Activated T-cell treated with anti-CD3 and anti-CD28 coated beads for 48 hours (primary cell): ENCODE measurements at regions not wholly inside any gene's neighbourhood (a gene's known extent, or its start where the extent isn't known, plus 50 kb on each side); places are given as distances from the start of the nearest gene placed in this dataset.

Source experiments
- DNase-seq: peaks from one replicate; pipeline ENCODE4 v3.0.0-alpha.2; 2020; ENCODE audit warnings: low read depth

DNA sequence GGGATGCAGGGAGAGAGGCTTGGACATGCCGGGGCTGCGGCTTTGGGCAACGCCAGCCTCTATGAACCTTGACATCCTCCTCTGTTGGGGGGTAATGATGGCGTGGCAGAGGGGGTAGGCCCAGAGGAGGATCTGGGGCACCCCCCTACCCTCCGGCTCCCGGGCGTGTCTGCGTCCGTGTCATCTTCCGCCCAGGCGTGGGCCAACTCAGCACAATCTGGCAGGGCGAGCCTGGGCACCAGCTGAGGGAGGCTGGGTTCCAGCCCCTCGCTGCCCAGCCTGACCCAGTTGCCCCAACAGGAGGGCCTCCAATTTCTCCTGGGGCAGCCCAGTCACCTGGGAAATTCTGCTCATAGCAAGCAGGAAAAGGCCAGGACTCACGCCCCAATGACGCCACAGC lies 62.9 kb upstream of the IL17B start:
- DNase-seq = no peak

GRCh38 chr5:149441194-149441753 lies 62.2 kb upstream of the IL17B start:
- no peak for DNase-seq

DNA sequence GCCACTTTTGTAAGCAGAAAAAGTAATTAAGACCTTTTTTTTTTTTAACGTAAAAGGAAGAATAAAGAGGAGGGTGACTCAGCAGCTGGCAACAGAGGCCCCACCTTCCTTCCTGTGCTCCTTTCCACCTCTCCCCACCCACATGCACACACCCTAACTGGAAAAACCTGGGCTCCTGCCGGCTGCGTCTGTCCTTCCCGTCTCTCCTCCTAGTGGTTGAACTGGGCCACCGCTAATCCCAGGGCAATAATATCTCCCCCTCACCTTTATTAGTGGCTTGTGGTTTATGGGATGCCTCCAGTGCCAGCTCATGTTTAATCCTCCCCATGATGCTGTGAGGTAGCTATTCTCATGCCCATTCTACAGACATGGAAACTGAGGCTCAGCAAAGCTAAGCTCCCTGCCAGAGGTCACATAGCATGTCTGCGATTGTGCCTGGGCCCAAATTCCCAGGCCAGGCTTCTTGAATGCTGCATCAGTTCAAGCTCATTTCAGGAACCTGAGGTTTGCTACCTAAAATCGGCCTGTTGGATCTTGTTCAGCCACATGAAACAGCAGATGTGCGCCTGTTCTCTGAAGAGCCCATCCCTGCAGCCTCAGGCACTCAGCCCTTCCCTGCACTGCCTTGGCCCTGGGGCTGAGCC lies 60.9 kb upstream of the IL17B start:
- DNase-seq = no peak

GRCh38 chr5:149438711-149439132 lies 59.6 kb upstream of the IL17B start:
- DNase-seq = no peak

DNA sequence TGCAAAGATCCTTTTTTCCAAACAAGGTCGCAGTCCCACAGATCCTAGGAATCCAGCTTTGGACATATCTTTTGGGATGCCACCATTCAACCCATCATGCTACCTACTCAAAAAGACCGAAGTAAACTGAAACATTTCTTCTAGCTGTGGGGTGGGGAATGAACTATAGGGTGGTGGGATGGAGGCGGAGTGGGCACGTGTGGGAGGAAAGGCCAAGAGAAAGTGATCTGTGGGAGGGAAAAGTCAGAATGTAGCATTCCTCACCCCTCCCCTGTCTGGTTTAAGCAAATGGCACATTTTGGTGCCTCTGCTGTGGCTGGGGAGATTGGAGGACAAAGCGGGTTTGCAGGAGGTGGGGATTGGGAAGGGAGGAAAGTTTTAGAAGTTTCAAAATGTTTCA lies 59.2 kb upstream of the IL17B start:
- DNase-seq = no peak

- DNase-seq = no peak
Observed at GRCh38 chr5:149437391-149438040, 58.4 kb upstream of the IL17B start.

DNA sequence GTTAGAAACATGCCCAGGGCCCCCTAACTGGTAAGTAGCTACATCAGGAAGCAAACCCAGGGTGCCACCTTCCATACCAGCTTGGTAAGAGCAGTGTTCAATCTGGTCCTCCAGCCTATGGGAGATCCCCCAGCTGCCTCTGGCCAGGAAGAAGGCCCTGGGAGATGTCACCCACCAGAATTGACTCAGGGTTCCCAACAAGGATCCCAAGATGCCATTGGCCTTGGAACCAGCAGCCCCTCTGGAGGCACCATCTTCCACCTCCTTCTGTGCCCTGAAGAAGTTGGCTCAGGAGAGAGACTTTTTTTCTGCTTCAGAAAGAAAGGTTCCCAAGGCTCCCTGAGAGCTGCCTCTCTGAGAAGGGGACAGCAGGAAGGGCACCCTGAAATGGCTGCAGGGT lies 56.6 kb upstream of the IL17B start:
- no peak for DNase-seq

DNA sequence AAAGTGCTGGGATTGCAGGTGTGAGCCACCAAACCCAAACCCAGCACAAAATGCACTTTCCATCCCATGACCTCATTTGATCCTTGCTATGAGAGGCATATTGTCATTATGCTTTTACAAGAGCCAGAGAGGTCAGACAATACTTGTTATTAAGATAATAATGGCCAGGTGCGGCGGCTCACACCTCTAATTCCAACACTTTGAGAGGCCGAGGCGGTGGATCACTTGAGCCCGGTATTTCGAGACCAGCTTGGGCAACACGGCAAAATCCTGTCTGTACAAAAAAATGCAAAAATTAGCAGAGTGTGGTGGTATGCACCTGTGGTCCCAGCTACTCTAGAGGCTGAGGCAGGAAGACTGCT lies 55.9 kb upstream of the IL17B start:
- no peak for DNase-seq

DNA sequence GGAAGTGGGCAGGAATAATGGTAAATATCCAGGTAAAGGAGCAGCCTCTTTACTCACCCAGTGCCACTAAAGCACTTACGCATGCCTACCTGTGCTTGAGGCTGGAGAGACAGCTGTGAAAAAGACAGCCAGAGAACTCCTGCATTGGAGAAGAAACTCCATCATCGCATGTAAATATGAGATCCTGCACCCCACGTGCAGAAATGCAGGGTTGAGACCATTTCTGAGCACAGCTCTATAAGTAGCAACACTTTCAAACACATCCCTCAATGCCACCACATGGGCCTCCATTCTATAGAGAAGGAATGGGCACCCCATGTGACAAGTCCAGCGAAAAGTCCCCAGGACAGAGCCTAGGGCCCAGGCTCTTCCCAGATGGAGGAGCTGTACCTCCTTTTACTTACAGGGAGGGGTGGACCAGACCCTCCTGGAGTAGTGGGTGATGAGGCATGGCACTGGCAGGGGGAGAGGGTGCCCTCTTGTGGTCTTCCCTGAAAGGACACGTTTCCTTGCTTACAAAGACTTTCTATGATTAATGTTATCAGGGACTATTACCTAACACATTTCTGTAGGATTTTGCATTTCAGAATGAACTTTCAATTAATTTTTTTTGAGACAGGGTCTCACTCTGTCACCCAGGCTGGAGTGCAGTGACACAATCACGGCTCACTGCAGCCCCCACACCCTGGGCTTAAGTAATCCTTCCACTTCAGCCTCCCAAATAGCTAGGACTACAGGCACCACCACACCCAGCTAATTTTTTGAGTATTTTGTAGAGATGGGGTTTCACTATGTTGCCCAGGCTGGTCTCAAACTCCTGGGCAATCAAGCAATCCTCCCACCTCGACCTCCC lies 55.3 kb upstream of the IL17B start:
- DNase-seq = peak; percentile 36

GRCh38 chr5:149433524-149434131 lies 54.5 kb upstream of the IL17B start:
- DNase-seq = no peak

GRCh38 chr5:149432911-149433401 lies 53.9 kb upstream of the IL17B start:
- no peak for DNase-seq

DNA sequence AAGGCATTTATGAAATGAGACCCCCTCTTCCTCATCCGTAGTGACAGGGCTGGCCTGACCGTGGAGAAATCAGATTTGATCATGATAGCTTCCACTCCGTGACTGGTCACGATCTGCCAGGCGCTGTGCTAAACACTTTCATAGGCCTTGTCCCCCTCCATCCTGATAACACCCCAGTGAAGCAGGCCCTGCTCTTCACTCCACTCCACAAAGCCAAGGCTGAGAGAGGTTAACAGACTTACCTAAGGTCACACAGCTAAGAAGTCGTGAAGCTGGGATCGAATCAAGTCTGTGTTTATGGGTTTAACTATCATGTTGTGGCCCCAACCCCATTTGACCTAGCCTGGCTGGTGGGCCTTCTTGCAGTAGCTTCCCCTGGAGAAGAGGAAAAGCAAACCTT lies 53.3 kb upstream of the IL17B start:
- DNase-seq = no peak

DNA sequence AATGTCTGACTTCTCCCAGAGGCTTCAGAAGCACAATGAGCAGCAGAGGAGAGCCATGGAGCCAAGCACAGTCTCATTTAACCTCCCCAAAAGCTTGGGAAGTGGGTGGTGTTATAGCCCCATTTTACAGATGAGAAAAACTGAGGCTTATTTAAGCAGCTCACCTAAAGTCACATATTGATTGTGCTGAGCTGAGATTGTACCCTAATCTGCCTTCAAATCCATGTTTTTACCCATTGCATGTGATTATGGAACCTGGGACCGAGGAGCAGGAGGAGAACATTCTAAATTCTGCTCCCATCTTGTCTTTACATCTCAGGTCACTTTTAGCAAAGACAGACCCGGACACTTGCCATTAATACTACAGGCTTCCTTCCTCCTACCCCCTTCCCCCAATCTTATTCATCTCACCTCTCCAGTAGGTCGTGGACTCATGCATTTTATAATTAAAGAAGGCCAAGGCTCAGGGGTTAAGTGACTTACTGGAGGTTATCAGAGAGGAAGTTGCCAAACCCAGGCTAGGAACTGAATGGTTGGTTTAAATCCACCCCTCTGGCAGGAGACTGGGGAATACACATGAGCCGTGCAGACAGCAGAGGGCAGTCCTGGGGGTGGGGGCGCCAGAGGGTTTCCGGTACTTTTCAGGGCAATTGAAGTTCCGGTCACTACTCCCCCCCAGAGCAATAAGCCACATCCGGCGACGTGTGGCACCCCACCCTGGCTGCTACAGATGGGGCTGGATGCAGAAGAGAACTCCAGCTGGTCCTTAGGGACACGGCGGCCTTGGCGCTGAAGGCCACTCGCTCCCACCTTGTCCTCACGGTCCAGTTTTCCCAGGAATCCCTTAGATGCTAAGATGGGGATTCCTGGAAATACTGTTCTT lies 51.0 kb upstream of the IL17B start:
- no peak for DNase-seq
